ENCODE measurements at regions not wholly inside any gene's neighbourhood (a gene's known extent, or its start where the extent isn't known, plus 50 kb on each side); places are given as distances from the start of the nearest gene placed in this dataset.

GRCh38 chr9:33660772-33661171 lies 134.6 kb upstream of the PRSS3 start:
- no peak for TF ChIP-seq POLR2A (IDR thresholded peaks at IDR 0.05)
- TF ChIP-seq, protein P1, sequence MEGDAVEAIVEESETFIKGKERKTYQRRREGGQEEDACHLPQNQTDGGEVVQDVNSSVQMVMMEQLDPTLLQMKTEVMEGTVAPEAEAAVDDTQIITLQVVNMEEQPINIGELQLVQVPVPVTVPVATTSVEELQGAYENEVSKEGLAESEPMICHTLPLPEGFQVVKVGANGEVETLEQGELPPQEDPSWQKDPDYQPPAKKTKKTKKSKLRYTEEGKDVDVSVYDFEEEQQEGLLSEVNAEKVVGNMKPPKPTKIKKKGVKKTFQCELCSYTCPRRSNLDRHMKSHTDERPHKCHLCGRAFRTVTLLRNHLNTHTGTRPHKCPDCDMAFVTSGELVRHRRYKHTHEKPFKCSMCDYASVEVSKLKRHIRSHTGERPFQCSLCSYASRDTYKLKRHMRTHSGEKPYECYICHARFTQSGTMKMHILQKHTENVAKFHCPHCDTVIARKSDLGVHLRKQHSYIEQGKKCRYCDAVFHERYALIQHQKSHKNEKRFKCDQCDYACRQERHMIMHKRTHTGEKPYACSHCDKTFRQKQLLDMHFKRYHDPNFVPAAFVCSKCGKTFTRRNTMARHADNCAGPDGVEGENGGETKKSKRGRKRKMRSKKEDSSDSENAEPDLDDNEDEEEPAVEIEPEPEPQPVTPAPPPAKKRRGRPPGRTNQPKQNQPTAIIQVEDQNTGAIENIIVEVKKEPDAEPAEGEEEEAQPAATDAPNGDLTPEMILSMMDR (IDR thresholded peaks at IDR 0.05) = no peak
